ENCODE measurements at regions not wholly inside any gene's neighbourhood (a gene's known extent, or its start where the extent isn't known, plus 50 kb on each side); places are given as distances from the start of the nearest gene placed in this dataset.

- no peak for TF ChIP-seq MAX (IDR thresholded peaks at IDR 0.05; ENCODE audit: low read depth, low read length)
- no peak for TF ChIP-seq MYC (IDR thresholded peaks at IDR 0.05; ENCODE audit: low read depth, low read length)
- TF ChIP-seq CTCF (IDR thresholded peaks at IDR 0.05; ENCODE audit: low read depth, low read length) = no peak
- no peak for TF ChIP-seq POLR2A (IDR thresholded peaks at IDR 0.05; ENCODE audit: extremely low read depth, insufficient read length)
- no peak overlapping the region for H3K4me3 ChIP-seq (ENCODE audit: low read depth, low read length)
- no peak for DNase-seq (ENCODE audit: low read depth)
These were observed 415.6 kb upstream of the FZD8 start for GRCh38 chr10:36057731-36058130.

GRCh38 chr10:36057180-36057579 is 415.1 kb upstream of the FZD8 start:
- no peak overlapping the region for H3K4me3 ChIP-seq (ENCODE audit: low read depth, low read length)
- TF ChIP-seq MYC (IDR thresholded peaks at IDR 0.05; ENCODE audit: low read depth, low read length) = no peak
- TF ChIP-seq POLR2A (IDR thresholded peaks at IDR 0.05; ENCODE audit: extremely low read depth, insufficient read length) = no peak
- TF ChIP-seq CTCF (IDR thresholded peaks at IDR 0.05; ENCODE audit: low read depth, low read length) = no peak
- TF ChIP-seq MAX (IDR thresholded peaks at IDR 0.05; ENCODE audit: low read depth, low read length) = no peak
- no peak for DNase-seq (ENCODE audit: low read depth)

- no peak overlapping the region for H3K4me3 ChIP-seq (ENCODE audit: low read depth, low read length)
- TF ChIP-seq MYC (IDR thresholded peaks at IDR 0.05; ENCODE audit: low read depth, low read length) (no peak), MAX (IDR thresholded peaks at IDR 0.05; ENCODE audit: low read depth, low read length) (no peak)
- DNase-seq (ENCODE audit: low read depth) = no peak
These were observed 411.7 kb upstream of the FZD8 start for GRCh38 chr10:36053775-36054174.

GRCh38 chr10:36053271-36053670 is 411.2 kb upstream of the FZD8 start:
- TF ChIP-seq MYC (IDR thresholded peaks at IDR 0.05; ENCODE audit: low read depth, low read length) = no peak
- no peak for TF ChIP-seq CTCF (IDR thresholded peaks at IDR 0.05; ENCODE audit: low read depth, low read length)
- TF ChIP-seq MAX (IDR thresholded peaks at IDR 0.05; ENCODE audit: low read depth, low read length) = no peak
- TF ChIP-seq POLR2A (IDR thresholded peaks at IDR 0.05; ENCODE audit: extremely low read depth, insufficient read length) = no peak
- H3K4me3 ChIP-seq (ENCODE audit: low read depth, low read length) = no peak overlapping the region
- no peak for DNase-seq (ENCODE audit: low read depth)

GRCh38 chr10:36051500-36051991 is 409.4 kb upstream of the FZD8 start:
- H3K4me3 ChIP-seq (ENCODE audit: low read depth, low read length) = no peak overlapping the region
- TF ChIP-seq POLR2A (IDR thresholded peaks at IDR 0.05; ENCODE audit: extremely low read depth, insufficient read length) (no peak), MAX (IDR thresholded peaks at IDR 0.05; ENCODE audit: low read depth, low read length) (no peak), CTCF (IDR thresholded peaks at IDR 0.05; ENCODE audit: low read depth, low read length) (no peak), MYC (IDR thresholded peaks at IDR 0.05; ENCODE audit: low read depth, low read length) (no peak)
- DNase-seq (ENCODE audit: low read depth) = no peak

GRCh38 chr10:36050763-36051499 is 408.8 kb upstream of the FZD8 start:
- no peak for DNase-seq (ENCODE audit: low read depth)
- TF ChIP-seq MYC (IDR thresholded peaks at IDR 0.05; ENCODE audit: low read depth, low read length) (no peak), MAX (IDR thresholded peaks at IDR 0.05; ENCODE audit: low read depth, low read length) (no peak)
- H3K4me3 ChIP-seq (ENCODE audit: low read depth, low read length) = no peak overlapping the region
